Stomach (tissue), 4 donors: ENCODE measurements at regions not wholly inside any gene's neighbourhood (a gene's known extent, or its start where the extent isn't known, plus 50 kb on each side); places are given as distances from the start of the nearest gene placed in this dataset.

Source experiments
- CTCF ChIP-seq, 7 experiments: fragments of 450-650 bp in 4 of 7; fragments of 200-600 bp in 3 of 7; sonication (generic) in 3 of 7; IDR thresholded peaks; one replicate each; pipeline ENCODE4 v1.5.1; 2016 to 2019; ENCODE audit warnings: antibody characterized with exemption in 7 of 7, control low read depth in 2 of 7, mild to moderate bottlenecking in 1 of 7
- POLR2A ChIP-seq, 4 donors: fragments of 450-650 bp; IDR thresholded peaks; one replicate each; pipeline ENCODE4 v1.6.1; 2016; ENCODE audit warnings: antibody characterized with exemption in 4 of 4, control low read depth in 2 of 4, mild to moderate bottlenecking in 1 of 4, moderate library complexity in 1 of 4

- no peak for TF ChIP-seq POLR2A (IDR thresholded peaks at IDR 0.05)
- no peak for TF ChIP-seq CTCF (IDR thresholded peaks at IDR 0.05)
Observed at GRCh38 chr2:212921061-212921460, 230.4 kb downstream of the IKZF2 start.
